Kidney capillary endothelial cell (primary cell): ENCODE measurements at regions not wholly inside any gene's neighbourhood (a gene's known extent, or its start where the extent isn't known, plus 50 kb on each side); places are given as distances from the start of the nearest gene placed in this dataset.

Experiments
- DNase-seq: peaks from one replicate; pipeline ENCODE4 v3.0.0-alpha.2; 2018; ENCODE audit warnings: low spot score

GRCh38 chr9:91158946-91159345, 202.8 kb downstream of the AUH start:
- no peak for DNase-seq

GRCh38 chr9:91159664-91160121, 202.0 kb downstream of the AUH start:
- no peak for DNase-seq

GRCh38 chr9:91160181-91160580, 201.5 kb downstream of the AUH start:
- no peak for DNase-seq

DNA sequence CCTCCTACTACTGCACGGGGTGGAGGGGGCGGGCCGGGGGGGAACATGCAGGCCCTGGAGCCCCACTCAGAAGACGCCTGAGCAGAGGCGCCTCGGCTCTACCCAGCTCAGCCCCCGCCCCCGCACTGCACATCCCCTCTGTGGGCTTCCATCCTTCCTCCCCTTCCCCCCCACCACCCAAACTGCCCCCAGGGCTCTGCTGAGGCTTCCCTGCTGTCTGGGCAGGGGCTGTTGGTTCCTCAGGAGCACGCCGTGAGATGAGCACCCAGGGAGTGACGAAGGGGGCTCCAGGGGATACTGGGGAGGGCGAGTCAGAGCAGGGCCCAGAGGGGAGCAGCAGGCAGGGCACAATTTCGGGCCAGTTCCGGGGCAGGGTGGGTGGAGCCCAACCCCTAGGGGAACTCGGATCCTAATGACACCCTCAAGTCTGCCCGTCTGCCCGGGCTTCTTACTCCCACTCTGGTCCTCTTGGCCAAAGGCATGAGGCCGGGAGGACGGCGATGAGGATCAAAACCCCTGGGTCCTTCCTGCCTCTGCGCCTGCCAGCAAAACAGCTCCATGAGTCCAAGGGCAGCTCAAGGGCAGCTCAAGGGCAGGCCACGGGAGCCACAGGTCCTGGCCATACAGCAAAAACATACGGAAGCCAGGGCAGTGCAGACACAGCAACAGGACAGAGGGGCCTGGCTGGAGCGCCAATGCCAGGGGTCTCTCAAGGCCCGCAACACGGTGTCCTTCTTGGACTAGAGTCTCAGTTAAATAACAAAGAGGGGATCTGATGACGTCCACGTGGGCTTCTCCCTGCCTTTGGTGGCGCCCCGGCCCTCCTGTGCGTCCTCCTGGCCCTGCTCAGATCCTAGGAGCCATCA, 200.9 kb downstream of the AUH start:
- no peak for DNase-seq

DNA sequence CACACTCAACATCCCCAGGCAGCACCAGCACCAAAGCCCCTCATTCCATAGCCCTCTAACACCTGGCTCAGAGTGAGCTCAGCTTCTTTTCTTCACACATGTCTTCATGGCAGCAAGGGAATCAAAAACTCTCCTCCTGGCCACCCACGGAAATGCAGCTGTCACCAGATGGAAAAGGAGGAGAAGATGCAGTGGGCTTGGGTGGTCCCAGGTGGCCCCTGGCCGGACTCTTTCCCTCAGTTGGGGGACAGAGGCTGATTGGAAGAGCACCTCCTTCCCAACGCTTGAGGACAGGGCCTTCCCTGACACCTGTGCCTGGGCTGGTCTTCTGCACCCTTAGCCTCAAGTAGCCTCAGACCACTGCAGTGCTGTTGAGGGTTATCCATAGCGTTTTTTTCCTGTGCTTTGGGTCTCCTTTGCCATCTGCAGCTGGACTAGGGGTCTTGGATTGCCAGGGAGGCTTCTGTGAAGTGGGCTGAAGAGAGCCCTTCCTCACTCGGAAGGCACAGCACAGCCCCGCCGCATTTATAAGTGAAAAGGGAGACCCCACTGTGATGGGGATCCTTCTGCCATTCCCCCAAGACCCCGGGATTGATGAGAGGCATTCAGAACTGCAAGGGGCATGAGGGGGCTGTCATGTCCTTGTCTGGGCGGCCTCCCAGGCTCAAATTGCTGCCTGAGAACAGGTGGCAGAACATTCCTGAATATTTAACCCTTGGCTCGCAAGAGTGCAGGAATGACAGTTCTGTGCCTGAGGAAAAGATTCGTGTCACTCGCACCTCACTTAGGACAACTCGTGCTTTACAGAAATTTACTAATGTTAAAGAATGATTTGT, 200.0 kb downstream of the AUH start:
- no peak for DNase-seq

- peak; percentile 50 for DNase-seq
Measured at GRCh38 chr9:91162311-91162710, 199.4 kb downstream of the AUH start.

DNA sequence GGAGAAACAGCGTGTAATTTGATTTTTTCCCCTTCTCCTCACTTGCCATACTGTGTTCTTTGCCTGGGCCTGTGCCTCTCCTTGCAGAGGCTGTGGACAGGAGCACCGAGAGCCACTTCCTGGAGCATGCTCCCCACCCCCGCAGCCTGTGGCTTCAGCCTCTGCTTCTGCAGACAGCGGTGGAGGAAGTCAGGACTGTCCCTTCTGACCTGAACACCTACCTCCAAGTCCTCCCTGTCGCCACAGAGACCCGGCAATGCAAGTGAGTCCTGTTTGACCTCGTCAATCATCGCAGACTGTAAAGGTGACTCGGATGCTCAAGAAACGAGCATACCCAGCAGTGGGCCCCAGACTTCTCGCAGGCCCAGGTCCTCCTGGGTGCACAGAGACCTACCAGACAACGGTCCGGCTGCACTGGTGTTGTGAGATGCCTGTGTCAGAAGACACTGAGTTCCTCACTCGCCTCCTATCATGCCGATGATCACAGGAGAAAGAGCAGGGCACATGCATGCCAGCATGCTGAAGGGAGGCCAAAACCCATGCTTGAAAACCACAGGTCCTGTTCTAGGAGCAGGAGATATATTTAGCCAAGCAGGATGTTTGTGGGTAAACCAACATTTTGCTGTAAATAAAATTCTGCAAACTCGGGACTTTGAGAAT, 198.8 kb downstream of the AUH start:
- DNase-seq, result no peak

GRCh38 chr9:91163444-91163772, 198.3 kb downstream of the AUH start:
- DNase-seq, result no peak

GRCh38 chr9:91163773-91164471, 197.8 kb downstream of the AUH start:
- no peak for DNase-seq
